Panc1 (cell line): ENCODE measurements at regions not wholly inside any gene's neighbourhood (a gene's known extent, or its start where the extent isn't known, plus 50 kb on each side); places are given as distances from the start of the nearest gene placed in this dataset.

Experiments used
- ATAC-seq: fragments of 200-7000 bp; cut with Tn5 transposase; 2 replicates; pipeline ENCODE4 v1.9.1; 2020; ENCODE audit warnings: mild to moderate bottlenecking, moderate library complexity
- BruUV-seq: library from RNA; stranded (reverse); fragments of 400-500 nt; replicated peaks from 2 replicates; lab custom pipeline; 2021; lab: Mats Ljungman, UMichigan
- CTCF ChIA-PET: fragments of 300-600 bp; sonication (Branson Sonifier 250); formaldehyde crosslinking; loops from one replicate; lab custom pipeline; 2022; ENCODE audit warnings: antibody characterized with exemption; lab: Charles Lee
- POLR2A ChIA-PET: fragments of 300-600 bp; sonication (Branson Sonifier 250); formaldehyde crosslinking; loops from one replicate; lab custom pipeline; 2022; ENCODE audit warnings: antibody characterized with exemption; lab: Charles Lee
- DNase-seq: peaks from one replicate; pipeline ENCODE4 v3.0.0-alpha.2; 2010; ENCODE audit warnings: low read depth, low spot score
- H3K27ac ChIP-seq: 2 replicates; pipeline ENCODE4 v1.5.1; 2011; ENCODE audit warnings: mild to moderate bottlenecking, low read length, inconsistent platforms
- H3K27me3 ChIP-seq: fragments of 200-500 bp; sonication (Bioruptor generic); 2 replicates; pipeline ENCODE4 v1.6.0; 2014; ENCODE audit warnings: low read length, inconsistent platforms; ENCODE audit not compliant: control insufficient read depth, insufficient read depth
- H3K36me3 ChIP-seq: fragments of 200-500 bp; sonication (Bioruptor generic); 2 replicates; pipeline ENCODE4 v1.5.1; 2014; ENCODE audit warnings: inconsistent platforms, mild to moderate bottlenecking, low read length, moderate library complexity; ENCODE audit not compliant: control insufficient read depth, insufficient read depth
- H3K4me1 ChIP-seq: 2 replicates; pipeline ENCODE4 v1.5.1; 2011; ENCODE audit warnings: inconsistent platforms, mild to moderate bottlenecking, low read length, moderate library complexity; ENCODE audit not compliant: control insufficient read depth, insufficient read depth
- H3K4me3 ChIP-seq, 2 experiments: 2 replicates each; pipeline ENCODE4 v1.5.1; 2011 to 2012; ENCODE audit warnings: low read depth in 2 of 2, low read length in 2 of 2, mild to moderate bottlenecking in 2 of 2, inconsistent platforms in 1 of 2, moderate library complexity in 1 of 2
- H3K9me3 ChIP-seq: fragments of 200-500 bp; sonication (Bioruptor generic); 2 replicates; pipeline ENCODE4 v1.5.1; 2014; ENCODE audit warnings: low read depth, mild to moderate bottlenecking, inconsistent platforms, low read length, moderate library complexity; ENCODE audit not compliant: control insufficient read depth, insufficient read depth
- CTCF ChIP-seq: fragments of 450-650 bp; IDR thresholded peaks from 2 replicates; pipeline ENCODE4 v1.5.1; 2017; ENCODE audit warnings: mild to moderate bottlenecking
- POLR2AphosphoS5 ChIP-seq: IDR thresholded peaks from 2 replicates; pipeline ENCODE4 v1.6.1; 2012; ENCODE audit warnings: mild to moderate bottlenecking, low read depth, low read length, moderate library complexity
- REST ChIP-seq, 2 experiments: IDR thresholded peaks; 2 replicates each; pipeline ENCODE4 v1.6.1; 2011 to 2012; ENCODE audit warnings: low read depth in 2 of 2, control low read depth in 1 of 2, low read length in 1 of 2, mild to moderate bottlenecking in 1 of 2, moderate library complexity in 1 of 2; ENCODE audit not compliant: insufficient read depth in 1 of 2
- SIN3A ChIP-seq: IDR thresholded peaks from 2 replicates; pipeline ENCODE4 v1.6.1; 2012; ENCODE audit warnings: low read depth, mild to moderate bottlenecking, low read length, moderate library complexity, borderline replicate concordance; ENCODE audit not compliant: insufficient read depth
- TCF7L2 ChIP-seq: IDR thresholded peaks from 2 replicates; pipeline ENCODE4 v1.6.1; 2011; ENCODE audit warnings: mild to moderate bottlenecking, low read depth, low read length, inconsistent platforms
- in situ Hi-C: cut with HindIII; loops from 2 replicates; pipeline ENCODE4 v1.10.0; 2016; ENCODE audit warnings: low sequenced_read_pairs, low pct_unique_long_range_greater_than_20kb
- intact Hi-C: fragments of 100-400 bp; cut with micrococcal nuclease; formaldehyde crosslinking; loops from one replicate; pipeline ENCODE4 v1.10.0; 2022; ENCODE audit not compliant: unreplicated experiment

GRCh38 chr5:158100373-158100888, 241.5 kb upstream of the CLINT1 start:
- no peaks in the 10 kb centered on the region for H3K36me3 ChIP-seq
- TF ChIP-seq SIN3A: no peak
- TF ChIP-seq REST (IDR thresholded peaks at IDR 0.05; ENCODE audit: insufficient read depth in 1 of 2, low read depth in 2 of 2, low read length in 1 of 2): no peak
- no peak for TF ChIP-seq POLR2AphosphoS5
- no peak for TF ChIP-seq TCF7L2
- TF ChIP-seq CTCF: no peak
- POLR2A ChIA-PET: no interaction called here
- H3K27ac ChIP-seq: no peak overlapping the region
- ATAC-seq (no peak), DNase-seq (no peak)
- in situ Hi-C loops: no loop called here
- CTCF ChIA-PET: no interaction called here
- H3K27me3 ChIP-seq: no peaks in the 10 kb centered on the region
- intact Hi-C loops: no loop called here
- no peak overlapping the region for H3K4me3 ChIP-seq
- no peaks in the 10 kb centered on the region for H3K4me1 ChIP-seq
- BruUV-seq: no TSS peak
- no peaks in the 10 kb centered on the region for H3K9me3 ChIP-seq

- CTCF ChIA-PET: no interaction called here
- in situ Hi-C loops: no loop called here
Observed at GRCh38 chr5:158099571-158100105, 240.7 kb upstream of the CLINT1 start.

More at GRCh38 chr5:158099571-158100105, 240.7 kb upstream of the CLINT1 start:
- TF ChIP-seq SIN3A (no peak), CTCF (no peak), POLR2AphosphoS5 (no peak), REST (IDR thresholded peaks at IDR 0.05; ENCODE audit: insufficient read depth in 1 of 2, low read depth in 2 of 2, low read length in 1 of 2) (no peak), TCF7L2 (no peak)
- H3K4me1 ChIP-seq: no peaks in the 10 kb centered on the region
- POLR2A ChIA-PET: no interaction called here
- no TSS peak for BruUV-seq
- intact Hi-C loops: no loop called here
- ATAC-seq: no peak
- no peaks in the 10 kb centered on the region for H3K27me3 ChIP-seq
- H3K4me3 ChIP-seq: no peak overlapping the region
- H3K36me3 ChIP-seq: no peaks in the 10 kb centered on the region
- H3K27ac ChIP-seq: no peak overlapping the region
- no peaks in the 10 kb centered on the region for H3K9me3 ChIP-seq
- DNase-seq: no peak
